ENCODE measurements at regions not wholly inside any gene's neighbourhood (a gene's known extent, or its start where the extent isn't known, plus 50 kb on each side); places are given as distances from the start of the nearest gene placed in this dataset.

GRCh38 chr1:108082738-108083562 lies 117.2 kb downstream of the SLC25A24 start:
- no peak for TF ChIP-seq POLR2A (IDR thresholded peaks at IDR 0.05)
- TF ChIP-seq CTCF (IDR thresholded peaks at IDR 0.05): no peak
